Endothelial cell of umbilical vein (primary cell): ENCODE measurements at regions not wholly inside any gene's neighbourhood (a gene's known extent, or its start where the extent isn't known, plus 50 kb on each side); places are given as distances from the start of the nearest gene placed in this dataset.

Source experiments
- EZH2 ChIP-seq: IDR thresholded peaks from 2 replicates; pipeline ENCODE4 v1.6.1; 2012; ENCODE audit warnings: borderline replicate concordance, low read depth, mild to moderate bottlenecking, moderate library complexity, low read length, inconsistent platforms; ENCODE audit not compliant: severe bottlenecking
- GATA2 ChIP-seq: IDR thresholded peaks from 2 replicates; pipeline ENCODE4 v1.7.0; 2011; ENCODE audit warnings: low read depth, mild to moderate bottlenecking, moderate library complexity, mixed read lengths, low read length; ENCODE audit not compliant: insufficient read length, insufficient read depth
- JUN ChIP-seq: IDR thresholded peaks from 2 replicates; pipeline ENCODE4 v1.6.1; 2011; ENCODE audit warnings: borderline replicate concordance, low read depth; ENCODE audit not compliant: insufficient read length, insufficient read depth
- MYC ChIP-seq: IDR thresholded peaks from one replicate; pipeline ENCODE4 v1.6.1; 2011; ENCODE audit warnings: mild to moderate bottlenecking, low read depth, low read length
- POLR2A ChIP-seq: IDR thresholded peaks from 2 replicates; pipeline ENCODE4 v1.6.1; 2012; ENCODE audit warnings: low read depth, mild to moderate bottlenecking, control low read depth, low read length
- POLR2AphosphoS5 ChIP-seq: IDR thresholded peaks from 2 replicates; pipeline ENCODE4 v1.6.1; 2012; ENCODE audit warnings: low read depth, mild to moderate bottlenecking, control low read depth, low read length, moderate library complexity; ENCODE audit not compliant: insufficient read depth
- TF ChIP-seq, protein P1 (sequence below), 2 donors: IDR thresholded peaks; 1 replicate in 1 of 2; 2 replicates in 1 of 2; pipeline ENCODE4 v1.5.1; 2011; ENCODE audit warnings: low read length in 2 of 2, mild to moderate bottlenecking in 2 of 2, moderate library complexity in 2 of 2, control low read depth in 1 of 2, inconsistent platforms in 1 of 2, low read depth in 1 of 2; ENCODE audit not compliant: insufficient read depth in 1 of 2; ENCODE audit errors: extremely low read depth in 1 of 2
- TF ChIP-seq, protein P2 (sequence below): IDR thresholded peaks from 2 replicates; pipeline ENCODE4 v1.6.1; 2011; ENCODE audit not compliant: insufficient read depth, insufficient read length

DNA sequence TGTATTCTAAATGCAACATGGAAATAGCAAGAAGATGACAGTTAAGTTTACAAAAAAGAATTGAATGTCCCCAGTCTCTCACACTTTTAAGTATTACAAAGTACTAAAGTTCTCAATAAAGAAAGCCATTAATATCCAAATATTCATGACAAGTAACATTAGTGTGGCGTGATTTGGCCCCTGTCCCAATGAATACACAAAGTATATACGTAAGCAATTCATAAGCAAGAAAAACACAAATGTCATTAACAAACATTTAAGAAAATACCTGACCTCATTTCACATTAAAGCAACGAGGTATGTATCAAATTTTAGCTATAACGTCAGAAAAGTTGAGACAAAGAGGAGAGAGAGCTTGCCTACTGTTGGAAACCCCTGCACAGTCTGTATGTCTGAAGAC, 241.9 kb upstream of the IRS2 start:
- TF ChIP-seq, protein P1, sequence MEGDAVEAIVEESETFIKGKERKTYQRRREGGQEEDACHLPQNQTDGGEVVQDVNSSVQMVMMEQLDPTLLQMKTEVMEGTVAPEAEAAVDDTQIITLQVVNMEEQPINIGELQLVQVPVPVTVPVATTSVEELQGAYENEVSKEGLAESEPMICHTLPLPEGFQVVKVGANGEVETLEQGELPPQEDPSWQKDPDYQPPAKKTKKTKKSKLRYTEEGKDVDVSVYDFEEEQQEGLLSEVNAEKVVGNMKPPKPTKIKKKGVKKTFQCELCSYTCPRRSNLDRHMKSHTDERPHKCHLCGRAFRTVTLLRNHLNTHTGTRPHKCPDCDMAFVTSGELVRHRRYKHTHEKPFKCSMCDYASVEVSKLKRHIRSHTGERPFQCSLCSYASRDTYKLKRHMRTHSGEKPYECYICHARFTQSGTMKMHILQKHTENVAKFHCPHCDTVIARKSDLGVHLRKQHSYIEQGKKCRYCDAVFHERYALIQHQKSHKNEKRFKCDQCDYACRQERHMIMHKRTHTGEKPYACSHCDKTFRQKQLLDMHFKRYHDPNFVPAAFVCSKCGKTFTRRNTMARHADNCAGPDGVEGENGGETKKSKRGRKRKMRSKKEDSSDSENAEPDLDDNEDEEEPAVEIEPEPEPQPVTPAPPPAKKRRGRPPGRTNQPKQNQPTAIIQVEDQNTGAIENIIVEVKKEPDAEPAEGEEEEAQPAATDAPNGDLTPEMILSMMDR (IDR thresholded peaks at IDR 0.05; ENCODE audit: extremely low read depth in 1 of 2, insufficient read depth in 1 of 2, low read depth in 1 of 2, low read length in 2 of 2), result no peak
- no peak for TF ChIP-seq MYC
- TF ChIP-seq POLR2AphosphoS5, result no peak
- no peak for TF ChIP-seq EZH2
- no peak for TF ChIP-seq POLR2A
- TF ChIP-seq, protein P2, sequence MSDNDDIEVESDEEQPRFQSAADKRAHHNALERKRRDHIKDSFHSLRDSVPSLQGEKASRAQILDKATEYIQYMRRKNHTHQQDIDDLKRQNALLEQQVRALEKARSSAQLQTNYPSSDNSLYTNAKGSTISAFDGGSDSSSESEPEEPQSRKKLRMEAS, result no peak
- no peak for TF ChIP-seq GATA2
- TF ChIP-seq JUN, result no peak
